Temporal lobe (tissue), 1 donor: ENCODE measurements at regions not wholly inside any gene's neighbourhood (a gene's known extent, or its start where the extent isn't known, plus 50 kb on each side); places are given as distances from the start of the nearest gene placed in this dataset. TPM values are rescaled to one million over a fixed set of nuclear protein-coding genes. Genes with fewer than 3 reads are reported as not detected.

Experiments
- small RNA-seq: library from RNA; depleted of rRNA; stranded (forward); fragments of <200 nt; gene quantifications from one replicate; pipeline ENCODE3, GENCODE V24; 2014; ENCODE audit warnings: low replicate concordance

Small RNA genes lying in the stretch of these regions (small RNA-seq; reads per million reads assigned to genes)
- gene RF00019 = not detected
- gene RF01992 = not detected
- gene RNA5SP106 = not detected
- gene RNU6-692P = not detected
- not detected for gene RNU6-715P
- gene RNU7-2P = not detected
